ENCODE measurements at regions not wholly inside any gene's neighbourhood (a gene's known extent, or its start where the extent isn't known, plus 50 kb on each side); places are given as distances from the start of the nearest gene placed in this dataset.

- ATAC-seq (ENCODE audit: low FRiP score) (no peak), DNase-seq (ENCODE audit: low spot score) (no peak)
- TF ChIP-seq CTCF (IDR thresholded peaks at IDR 0.05): no peak
Measured at GRCh38 chr12:105980085-105980484, 158.7 kb downstream of the NUAK1 start.

GRCh38 chr12:105980533-105980932 lies 158.2 kb downstream of the NUAK1 start:
- TF ChIP-seq CTCF (IDR thresholded peaks at IDR 0.05): no peak
- ATAC-seq (ENCODE audit: low FRiP score): no peak

DNA sequence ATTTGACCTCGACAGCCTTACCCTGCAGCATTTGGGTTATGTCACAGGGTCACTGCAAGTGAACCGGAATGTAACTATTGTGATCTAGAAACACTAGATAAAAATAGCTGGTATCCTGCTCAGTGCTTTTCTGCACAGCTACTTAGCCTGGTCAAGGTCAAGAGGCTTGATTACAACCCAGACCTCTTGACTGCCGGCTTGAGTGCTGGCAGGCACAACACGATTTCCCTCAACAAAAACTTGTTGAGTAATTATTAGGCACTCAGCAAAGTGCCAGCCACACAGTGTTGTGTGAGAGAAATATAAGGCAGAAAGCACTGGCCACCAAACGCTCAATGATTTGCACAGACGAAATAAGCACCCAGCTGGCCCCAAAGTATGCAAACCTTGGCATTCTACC lies 156.7 kb downstream of the NUAK1 start:
- ATAC-seq (ENCODE audit: low FRiP score) (no peak), DNase-seq (ENCODE audit: low spot score) (no peak)
- no peak for TF ChIP-seq CTCF (IDR thresholded peaks at IDR 0.05)

More at GRCh38 chr12:105980533-105980932, 158.2 kb downstream of the NUAK1 start:
- DNase-seq (ENCODE audit: low spot score): no peak

DNA sequence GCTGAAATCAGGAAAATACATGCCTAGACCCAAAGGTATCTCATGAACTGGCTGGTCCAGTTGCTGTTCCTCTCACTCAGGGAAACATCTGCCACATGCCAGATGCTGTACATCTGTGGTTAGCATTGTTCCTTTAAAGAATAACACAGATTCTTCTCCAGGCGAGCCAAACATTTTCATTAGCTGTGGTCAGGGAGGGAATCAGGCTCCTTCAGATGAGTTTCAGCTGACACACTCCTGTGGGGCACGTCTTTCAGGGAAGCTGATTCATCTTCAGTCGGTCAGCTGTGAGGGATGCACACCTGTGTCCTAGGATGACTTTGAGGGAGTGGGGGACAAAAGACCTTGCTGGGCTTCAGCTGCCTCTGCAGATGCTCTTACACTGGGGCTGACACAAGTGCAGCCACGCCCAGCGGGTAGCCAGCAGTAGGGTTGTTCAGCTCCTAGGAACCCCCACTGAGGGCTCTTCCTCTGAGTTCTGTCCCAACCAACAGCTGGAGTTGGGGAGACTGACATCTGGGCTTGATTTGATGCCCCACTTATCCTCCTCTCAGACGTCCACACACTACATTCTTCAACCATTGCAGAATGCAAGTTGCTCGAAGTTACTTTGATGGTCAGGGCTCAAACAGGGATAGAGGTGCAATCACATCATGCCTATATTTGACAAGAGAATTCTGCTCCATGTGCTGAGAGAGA lies 155.0 kb downstream of the NUAK1 start:
- ATAC-seq (ENCODE audit: low FRiP score) (no peak), DNase-seq (ENCODE audit: low spot score) (no peak)
- TF ChIP-seq CTCF (IDR thresholded peaks at IDR 0.05): no peak

DNA sequence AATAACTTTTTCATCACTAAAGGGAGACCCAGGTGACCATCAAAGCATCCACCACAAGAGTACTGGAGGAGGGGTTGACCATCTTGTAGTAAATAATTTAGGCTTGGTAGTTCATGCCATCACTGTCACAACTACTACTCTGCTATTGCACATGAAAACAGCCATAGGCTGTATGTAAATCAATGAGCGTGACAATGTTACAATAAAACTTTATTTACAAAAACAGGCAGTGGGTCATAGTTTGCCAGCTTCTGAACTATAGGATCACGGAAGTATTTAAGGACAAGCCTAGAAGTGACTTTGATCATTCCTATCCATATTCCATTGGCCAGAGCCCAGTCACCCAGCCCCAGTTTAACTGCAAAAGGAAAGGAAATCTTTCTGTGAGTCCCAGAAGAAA lies 153.4 kb downstream of the NUAK1 start:
- TF ChIP-seq CTCF (IDR thresholded peaks at IDR 0.05): no peak
- DNase-seq (ENCODE audit: low spot score): no peak
- no peak for ATAC-seq (ENCODE audit: low FRiP score)

GRCh38 chr12:105986779-105987684 lies 151.7 kb downstream of the NUAK1 start:
- DNase-seq (ENCODE audit: low spot score) (no peak), ATAC-seq (ENCODE audit: low FRiP score) (peak; percentile 51)
- no peak for TF ChIP-seq CTCF (IDR thresholded peaks at IDR 0.05)

Data from omental fat pad (tissue), 3 donors.